Transverse colon (tissue), 4 donors: ENCODE measurements at regions not wholly inside any gene's neighbourhood (a gene's known extent, or its start where the extent isn't known, plus 50 kb on each side); places are given as distances from the start of the nearest gene placed in this dataset.

Source experiments
- POLR2A ChIP-seq: fragments of 450-650 bp; IDR thresholded peaks from one replicate; pipeline ENCODE4 v1.6.1; 2016; ENCODE audit warnings: antibody characterized with exemption, mild to moderate bottlenecking, moderate library complexity
- POLR2AphosphoS5 ChIP-seq, 3 donors: sonication (generic); formaldehyde crosslinking; IDR thresholded peaks; one replicate each; pipeline ENCODE4 v1.6.1; 2016; ENCODE audit warnings: antibody characterized with exemption in 3 of 3
- TF ChIP-seq, protein P1 (sequence below), 5 experiments: fragments of 200-600 bp in 3 of 5; fragments of 450-650 bp in 2 of 5; sonication (generic) in 3 of 5; IDR thresholded peaks; 1 replicate in 2 of 5; 2 replicates in 3 of 5; pipeline ENCODE4 v1.5.1; 2016 to 2017; ENCODE audit warnings: antibody characterized with exemption in 5 of 5, inconsistent platforms in 3 of 5, mild to moderate bottlenecking in 2 of 5, moderate library complexity in 1 of 5

- TF ChIP-seq, protein P1, sequence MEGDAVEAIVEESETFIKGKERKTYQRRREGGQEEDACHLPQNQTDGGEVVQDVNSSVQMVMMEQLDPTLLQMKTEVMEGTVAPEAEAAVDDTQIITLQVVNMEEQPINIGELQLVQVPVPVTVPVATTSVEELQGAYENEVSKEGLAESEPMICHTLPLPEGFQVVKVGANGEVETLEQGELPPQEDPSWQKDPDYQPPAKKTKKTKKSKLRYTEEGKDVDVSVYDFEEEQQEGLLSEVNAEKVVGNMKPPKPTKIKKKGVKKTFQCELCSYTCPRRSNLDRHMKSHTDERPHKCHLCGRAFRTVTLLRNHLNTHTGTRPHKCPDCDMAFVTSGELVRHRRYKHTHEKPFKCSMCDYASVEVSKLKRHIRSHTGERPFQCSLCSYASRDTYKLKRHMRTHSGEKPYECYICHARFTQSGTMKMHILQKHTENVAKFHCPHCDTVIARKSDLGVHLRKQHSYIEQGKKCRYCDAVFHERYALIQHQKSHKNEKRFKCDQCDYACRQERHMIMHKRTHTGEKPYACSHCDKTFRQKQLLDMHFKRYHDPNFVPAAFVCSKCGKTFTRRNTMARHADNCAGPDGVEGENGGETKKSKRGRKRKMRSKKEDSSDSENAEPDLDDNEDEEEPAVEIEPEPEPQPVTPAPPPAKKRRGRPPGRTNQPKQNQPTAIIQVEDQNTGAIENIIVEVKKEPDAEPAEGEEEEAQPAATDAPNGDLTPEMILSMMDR (IDR thresholded peaks at IDR 0.05), result no peak
- TF ChIP-seq POLR2A (no peak), POLR2AphosphoS5 (IDR thresholded peaks at IDR 0.05) (no peak)
Observed at GRCh38 chr5:24167806-24168205, 477.0 kb downstream of the CDH10 start.
